ENCODE measurements at regions not wholly inside any gene's neighbourhood (a gene's known extent, or its start where the extent isn't known, plus 50 kb on each side); places are given as distances from the start of the nearest gene placed in this dataset.

GRCh38 chr2:15841776-15842560 lies 98.4 kb upstream of the MYCN start (continued):
- no peak for TF ChIP-seq CHD7 (IDR thresholded peaks at IDR 0.05; ENCODE audit: insufficient replicate concordance, low read length)
- no peak for TF ChIP-seq EP300 (IDR thresholded peaks at IDR 0.05; ENCODE audit: borderline replicate concordance in 1 of 2, low read depth in 2 of 2, low read length in 2 of 2)
- no peak for TF ChIP-seq SUZ12 (IDR thresholded peaks at IDR 0.05; ENCODE audit: low read length)
- TF ChIP-seq, protein P1, sequence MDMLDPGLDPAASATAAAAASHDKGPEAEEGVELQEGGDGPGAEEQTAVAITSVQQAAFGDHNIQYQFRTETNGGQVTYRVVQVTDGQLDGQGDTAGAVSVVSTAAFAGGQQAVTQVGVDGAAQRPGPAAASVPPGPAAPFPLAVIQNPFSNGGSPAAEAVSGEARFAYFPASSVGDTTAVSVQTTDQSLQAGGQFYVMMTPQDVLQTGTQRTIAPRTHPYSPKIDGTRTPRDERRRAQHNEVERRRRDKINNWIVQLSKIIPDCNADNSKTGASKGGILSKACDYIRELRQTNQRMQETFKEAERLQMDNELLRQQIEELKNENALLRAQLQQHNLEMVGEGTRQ (IDR thresholded peaks at IDR 0.05; ENCODE audit: low read length): no peak
- no peak for TF ChIP-seq HDAC2 (IDR thresholded peaks at IDR 0.05; ENCODE audit: borderline replicate concordance in 1 of 2, low read depth in 2 of 2, low read length in 2 of 2)
